ENCODE measurements at regions not wholly inside any gene's neighbourhood (a gene's known extent, or its start where the extent isn't known, plus 50 kb on each side); places are given as distances from the start of the nearest gene placed in this dataset.

DNA sequence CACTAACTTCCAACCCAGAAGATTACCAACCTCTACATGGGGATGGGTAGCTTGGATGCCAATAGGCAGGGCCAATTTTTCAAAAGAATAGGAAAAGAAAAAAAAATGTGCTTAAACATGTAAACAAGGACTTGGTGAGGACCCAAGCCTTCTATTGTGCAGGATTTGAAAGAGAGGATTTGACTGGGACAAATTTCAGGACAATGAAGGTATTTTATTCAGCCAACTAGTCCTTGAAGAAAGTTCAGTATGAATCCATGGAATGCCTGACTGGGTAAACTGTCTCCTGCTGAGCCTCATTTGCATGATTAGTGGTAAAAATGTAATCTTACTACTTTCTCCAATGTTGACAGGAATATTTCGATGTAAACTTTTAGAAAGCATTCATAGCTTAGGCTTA, 192.5 kb upstream of the RORB start:
- intact Hi-C loops (cut with DNase I) = no loop called here
- ATAC-seq (no peak), DNase-seq (ENCODE audit: low spot score) (no peak)

DNA sequence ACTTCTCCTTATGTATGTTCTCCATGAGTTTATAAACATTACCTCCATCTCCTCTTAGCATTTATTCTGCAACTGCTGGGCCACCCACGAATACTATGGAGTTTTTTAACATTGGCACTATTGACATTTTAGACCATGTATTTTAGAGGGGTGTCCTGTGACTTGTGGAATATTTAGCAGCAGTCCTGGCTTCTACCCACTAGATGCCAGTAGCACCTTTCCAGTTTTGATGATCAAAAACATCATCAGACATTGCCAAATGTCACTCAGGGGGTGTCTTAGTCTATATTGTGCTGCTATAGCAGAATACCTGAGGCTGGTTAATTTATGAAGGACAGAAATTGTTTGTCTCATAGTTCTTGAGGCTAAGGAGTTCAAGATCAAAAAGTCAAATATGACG, 187.5 kb upstream of the RORB start:
- no peak for DNase-seq (ENCODE audit: low spot score)
- ATAC-seq = no peak
- intact Hi-C loops (cut with DNase I) = loop anchor here (2.0 kb wide), 1 partner anchor 61 kb away; no protein-coding TSS in a partner anchor

GRCh38 chr9:74317235-74317634, 179.9 kb upstream of the RORB start:
- intact Hi-C loops (cut with DNase I) = no loop called here

DNA sequence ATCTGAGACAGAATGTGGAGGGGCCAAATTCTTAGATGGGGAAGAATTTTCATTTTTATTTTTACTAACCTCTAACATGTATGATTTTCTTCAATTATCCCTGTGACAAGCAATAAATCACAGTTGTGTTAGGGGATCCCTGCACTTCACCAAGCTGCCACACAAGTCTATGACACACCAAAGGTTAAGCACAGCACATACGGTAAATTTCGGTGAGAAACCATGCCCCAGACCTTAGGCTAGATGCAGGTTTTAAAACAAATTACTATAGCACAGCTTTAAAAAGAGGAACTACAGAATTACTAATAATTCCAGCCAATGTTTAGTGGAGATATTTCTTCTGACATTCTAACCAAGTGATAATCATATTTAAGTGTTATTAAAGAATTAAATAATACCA, 175.7 kb upstream of the RORB start:
- DNase-seq (ENCODE audit: low spot score) (no peak), ATAC-seq (no peak)
- intact Hi-C loops (cut with DNase I) = no loop called here

More at GRCh38 chr9:74317235-74317634, 179.9 kb upstream of the RORB start:
- ATAC-seq (no peak), DNase-seq (ENCODE audit: low spot score) (no peak)

- DNase-seq (ENCODE audit: low spot score) = no peak
- ATAC-seq = no peak
- intact Hi-C loops (cut with DNase I) = no loop called here
Observed at GRCh38 chr9:74322661-74323314, 174.3 kb upstream of the RORB start.

GRCh38 chr9:74330487-74331214, 166.5 kb upstream of the RORB start:
- DNase-seq (ENCODE audit: low spot score) (no peak), ATAC-seq (no peak)
- intact Hi-C loops (cut with DNase I) = no loop called here

DNA sequence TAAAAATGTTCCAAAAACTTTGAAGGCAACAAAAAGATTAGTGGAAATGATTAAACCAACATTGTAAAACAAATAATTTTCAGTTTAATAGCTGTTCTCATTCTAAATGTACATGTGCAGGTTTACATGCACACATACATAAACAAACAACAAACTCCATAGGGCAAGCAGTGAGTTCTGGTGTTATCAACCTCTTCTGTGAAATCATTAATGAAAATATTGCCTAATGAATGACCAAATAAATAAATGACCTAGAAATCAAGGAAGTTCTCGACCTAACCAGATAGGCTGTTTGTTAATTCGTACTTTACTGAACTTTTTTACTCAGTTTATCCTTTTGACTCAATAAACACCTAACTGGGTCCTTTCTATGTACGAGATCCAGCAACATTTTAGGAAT, 165.5 kb upstream of the RORB start:
- intact Hi-C loops (cut with DNase I) = no loop called here
- DNase-seq (ENCODE audit: low spot score) (no peak), ATAC-seq (no peak)

DNA sequence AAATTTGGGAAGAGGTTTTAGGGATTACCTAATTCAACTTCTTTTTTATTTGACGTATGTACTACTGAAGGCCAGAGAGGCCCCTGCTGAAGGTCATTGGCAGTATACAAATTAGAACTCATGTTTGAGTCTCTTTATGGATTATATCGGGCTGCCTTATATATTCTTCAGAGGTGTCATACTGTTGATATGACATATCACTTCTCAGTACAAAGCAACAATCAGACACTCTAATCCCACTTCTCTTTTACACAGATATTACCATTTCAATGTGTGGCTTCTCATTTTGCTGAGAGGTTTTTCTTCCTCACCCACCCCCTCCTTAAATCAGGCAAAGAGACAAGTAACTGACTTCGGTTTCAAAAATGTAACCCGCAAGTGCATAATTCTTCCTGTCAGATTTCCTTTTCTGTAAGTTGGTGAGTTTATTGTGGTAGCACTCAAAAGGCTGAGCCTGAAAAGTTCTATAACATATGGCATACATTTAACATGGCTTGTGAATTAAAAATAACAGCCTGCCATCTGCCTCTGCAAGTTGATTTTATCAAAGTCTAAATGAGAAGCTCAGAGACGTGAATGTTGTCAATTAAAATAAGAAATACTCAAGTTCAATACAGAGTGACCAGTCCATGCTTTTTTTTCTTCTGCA, 163.6 kb upstream of the RORB start:
- intact Hi-C loops (cut with DNase I) = no loop called here
- ATAC-seq = no peak
- no peak for DNase-seq (ENCODE audit: low spot score)

- no peak for DNase-seq (ENCODE audit: low spot score)
- intact Hi-C loops (cut with DNase I) = no loop called here
- ATAC-seq = no peak
Observed at GRCh38 chr9:74334271-74334670, 162.9 kb upstream of the RORB start.

GRCh38 chr9:74336161-74336560, 161.0 kb upstream of the RORB start:
- no peak for ATAC-seq
- intact Hi-C loops (cut with DNase I) = no loop called here
- DNase-seq (ENCODE audit: low spot score) = no peak

DNA sequence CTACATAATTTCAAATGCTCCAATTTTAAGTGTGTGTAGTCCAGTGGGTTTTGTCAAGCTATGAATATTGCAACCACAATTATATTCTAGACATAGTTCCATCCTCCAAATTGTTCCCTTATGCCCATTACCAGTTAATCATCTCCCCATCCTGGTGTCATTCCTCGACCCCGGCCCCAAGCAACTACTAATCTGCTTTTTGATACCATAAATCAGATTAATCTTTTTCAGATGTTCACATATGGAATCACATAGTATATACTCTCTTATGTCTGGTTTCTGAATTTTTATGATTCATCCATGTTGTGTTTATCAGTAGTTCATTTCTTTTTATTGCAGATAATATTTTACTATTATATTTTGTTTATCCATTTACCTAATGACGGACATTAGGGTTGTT, 148.4 kb upstream of the RORB start:
- no peak for DNase-seq (ENCODE audit: low spot score)
- intact Hi-C loops (cut with DNase I) = no loop called here

GRCh38 chr9:74355107-74355506, 142.0 kb upstream of the RORB start:
- ATAC-seq (no peak), DNase-seq (ENCODE audit: low spot score) (no peak)
- intact Hi-C loops (cut with DNase I) = no loop called here

More for the DNA sequence above, 148.4 kb upstream of the RORB start:
- ATAC-seq = no peak

DNA sequence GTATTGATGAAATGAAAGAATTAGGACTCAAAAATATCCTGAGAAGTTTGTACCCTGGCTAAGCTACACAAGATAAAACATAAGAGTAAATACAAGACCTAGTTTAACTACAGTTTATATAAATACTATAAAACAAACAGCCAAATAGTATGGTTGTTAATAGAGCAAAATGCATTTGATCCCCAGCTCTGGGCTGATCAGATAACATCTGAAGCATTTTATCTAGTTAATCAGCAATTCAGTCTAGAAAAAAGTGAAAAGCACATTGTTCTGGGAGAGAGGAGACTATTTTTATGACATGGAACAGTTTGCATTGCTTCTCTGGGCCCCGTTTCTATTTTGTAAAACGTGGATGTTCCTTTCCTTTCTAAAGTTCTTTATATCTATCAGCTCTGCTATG, 139.6 kb upstream of the RORB start:
- intact Hi-C loops (cut with DNase I) = no loop called here
- ATAC-seq = no peak
- DNase-seq (ENCODE audit: low spot score) = no peak

DNA sequence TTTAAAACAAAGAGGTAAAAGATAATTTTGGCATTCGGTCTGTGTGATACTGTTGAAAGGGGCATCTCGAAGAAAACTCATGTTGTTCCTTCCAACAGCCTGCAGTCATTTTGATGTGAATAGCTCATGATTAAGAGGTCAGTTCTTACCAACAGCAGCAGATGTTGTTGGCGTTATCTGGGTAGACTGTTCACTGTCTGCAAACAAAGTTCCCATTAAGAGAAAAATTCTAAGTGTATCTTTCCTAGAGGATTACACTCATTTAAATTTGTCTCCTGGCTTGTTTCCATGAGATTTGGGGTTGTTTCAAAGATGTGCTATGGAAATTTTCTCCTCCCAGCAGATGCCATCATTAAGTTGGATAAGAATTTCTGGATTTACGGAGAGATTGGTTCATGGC, 138.2 kb upstream of the RORB start:
- intact Hi-C loops (cut with DNase I) = no loop called here
- DNase-seq (ENCODE audit: low spot score) (no peak), ATAC-seq (no peak)

DNA sequence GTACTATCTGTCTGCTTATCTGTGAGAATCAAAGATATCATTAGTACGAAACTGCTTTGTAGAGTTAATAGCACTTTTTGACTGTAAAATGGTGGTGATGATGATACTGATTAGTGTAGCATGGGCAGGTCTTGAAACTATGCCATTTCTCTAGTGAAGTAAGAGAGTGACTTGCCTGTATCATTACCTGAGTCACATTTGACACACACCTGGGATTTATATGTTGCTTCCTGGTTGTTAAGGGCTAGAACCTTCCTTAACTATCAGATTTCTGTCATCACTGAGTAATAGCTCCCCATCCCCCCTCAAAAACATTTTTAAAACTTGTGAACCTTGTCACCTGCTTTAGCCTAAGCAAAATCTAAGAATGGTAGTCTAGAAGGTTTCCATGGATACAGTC, 135.6 kb upstream of the RORB start:
- ATAC-seq = no peak
- intact Hi-C loops (cut with DNase I) = no loop called here
- no peak for DNase-seq (ENCODE audit: low spot score)

- ATAC-seq (no peak), DNase-seq (ENCODE audit: low spot score) (no peak)
- intact Hi-C loops (cut with DNase I) = no loop called here
Observed at GRCh38 chr9:74362423-74362822, 134.7 kb upstream of the RORB start.

DNA sequence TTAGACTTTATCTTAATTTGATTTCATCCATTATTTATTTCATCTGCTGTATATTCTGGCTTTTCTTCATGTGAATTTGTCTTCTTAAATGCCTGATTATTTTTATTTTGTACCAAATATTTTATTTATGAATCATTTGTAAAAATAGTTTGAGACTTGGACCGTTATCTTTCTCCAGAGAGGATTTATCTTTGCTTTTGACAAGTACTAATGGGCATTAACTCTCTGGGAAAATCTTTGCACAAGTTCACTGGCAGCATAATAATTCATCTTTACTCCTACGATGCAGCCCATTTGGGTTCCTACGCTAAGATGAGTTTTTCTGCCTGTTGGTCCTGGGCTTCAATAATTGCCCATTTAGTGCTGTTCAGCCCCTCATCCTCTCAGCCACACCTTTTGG, 131.0 kb upstream of the RORB start:
- intact Hi-C loops (cut with DNase I) = no loop called here
- DNase-seq (ENCODE audit: low spot score) = no peak
- no peak for ATAC-seq

DNA sequence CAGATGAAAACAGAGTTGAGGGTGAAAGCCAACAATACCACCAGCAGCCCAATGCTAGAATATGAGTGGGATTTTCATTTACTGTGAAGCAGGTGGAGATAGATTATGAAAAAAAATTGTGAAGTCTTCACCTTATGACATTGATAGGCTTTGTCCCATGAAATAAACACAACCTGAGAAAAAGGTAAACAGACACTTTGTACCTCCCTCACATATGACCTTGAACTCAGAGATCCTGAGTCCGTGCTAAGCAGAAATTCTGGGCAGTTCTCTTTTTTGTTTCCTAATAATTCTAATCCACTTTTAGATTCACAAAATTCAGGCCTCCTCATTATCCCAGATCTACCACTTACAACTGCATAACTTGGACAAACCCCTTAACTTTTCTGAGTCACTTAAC, 127.3 kb upstream of the RORB start:
- intact Hi-C loops (cut with DNase I) = no loop called here
- ATAC-seq (no peak), DNase-seq (ENCODE audit: low spot score) (no peak)

DNA sequence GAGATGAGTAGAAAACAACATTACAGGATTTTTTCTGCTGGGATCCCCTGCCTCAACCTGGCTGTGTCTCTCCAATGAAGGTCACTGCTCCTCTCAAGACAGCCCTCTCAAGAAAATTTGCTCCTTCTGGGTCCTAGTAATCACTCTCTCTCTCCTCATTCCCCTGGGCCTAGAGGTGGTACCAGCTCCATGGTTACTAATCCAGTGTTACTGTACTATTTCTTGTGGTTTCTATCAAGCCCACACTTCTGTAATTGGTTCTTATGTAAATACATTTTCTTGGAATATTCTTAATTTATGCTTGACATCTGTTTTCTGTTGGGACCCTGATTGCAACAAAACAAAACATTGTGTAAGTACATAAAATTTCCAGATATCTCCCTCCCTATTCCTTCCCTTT, 123.8 kb upstream of the RORB start:
- DNase-seq (ENCODE audit: low spot score) = no peak
- intact Hi-C loops (cut with DNase I) = no loop called here

DNA sequence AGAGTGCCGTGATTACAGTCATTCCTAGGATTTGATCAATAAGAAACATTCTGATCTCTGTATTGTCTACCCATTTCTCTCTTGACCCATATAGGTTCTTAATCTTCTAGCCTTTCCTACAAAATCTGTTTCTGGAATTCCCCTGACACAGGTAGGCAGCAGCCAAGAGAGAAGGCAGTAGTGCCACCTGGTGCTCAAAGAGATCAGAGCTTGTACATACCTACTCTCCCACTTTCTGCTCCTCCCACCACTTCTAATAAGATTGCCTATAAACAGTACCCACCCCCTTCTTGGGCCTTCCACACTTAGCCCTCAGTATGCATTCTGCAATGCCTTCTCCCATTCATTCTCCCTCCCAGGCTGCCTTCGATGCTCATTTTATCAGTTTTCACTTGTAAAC, 117.4 kb upstream of the RORB start:
- DNase-seq (ENCODE audit: low spot score) (no peak), ATAC-seq (no peak)
- intact Hi-C loops (cut with DNase I) = no loop called here

More for the DNA sequence above, 123.8 kb upstream of the RORB start:
- ATAC-seq = no peak
